H9 (cell line): ENCODE measurements at regions not wholly inside any gene's neighbourhood (a gene's known extent, or its start where the extent isn't known, plus 50 kb on each side); places are given as distances from the start of the nearest gene placed in this dataset.

Experiments
- DNase-seq: peaks from one replicate; pipeline ENCODE4 v3.0.0-alpha.2; 2017
- H2AFZ ChIP-seq: one replicate; pipeline ENCODE4 v1.6.1; 2013; ENCODE audit warnings: mild to moderate bottlenecking, low read length, control low read depth, moderate library complexity
- H2AK5ac ChIP-seq: 2 replicates; pipeline ENCODE4 v1.6.1; 2013; ENCODE audit warnings: low read length, control low read depth, mixed read lengths; ENCODE audit not compliant: insufficient read length
- H2BK120ac ChIP-seq: one replicate; pipeline ENCODE4 v1.6.1; 2013; ENCODE audit warnings: low read depth, mild to moderate bottlenecking, low read length, control low read depth, inconsistent platforms; ENCODE audit not compliant: poor library complexity, severe bottlenecking
- H2BK12ac ChIP-seq: 2 replicates; pipeline ENCODE4 v1.6.1; 2013; ENCODE audit warnings: low read length, control low read depth, mixed read lengths, low read depth; ENCODE audit not compliant: insufficient read length
- H2BK15ac ChIP-seq: 2 replicates; pipeline ENCODE4 v1.6.1; 2013; ENCODE audit warnings: low read depth, low read length, control low read depth
- H2BK20ac ChIP-seq: one replicate; pipeline ENCODE4 v1.6.1; 2013; ENCODE audit warnings: low read depth, mild to moderate bottlenecking, low read length, control low read depth, inconsistent platforms; ENCODE audit not compliant: poor library complexity, severe bottlenecking
- H2BK5ac ChIP-seq: 2 replicates; pipeline ENCODE4 v1.6.1; 2013; ENCODE audit warnings: low read length, control low read depth, mixed read lengths; ENCODE audit not compliant: insufficient read length
- H3K14ac ChIP-seq: 2 replicates; pipeline ENCODE4 v1.6.1; 2013; ENCODE audit warnings: low read length, control low read depth; ENCODE audit not compliant: insufficient read depth
- H3K18ac ChIP-seq: 2 replicates; pipeline ENCODE4 v1.6.1; 2013; ENCODE audit warnings: low read depth, mild to moderate bottlenecking, mixed read lengths, low read length, control low read depth; ENCODE audit not compliant: insufficient read length
- H3K23ac ChIP-seq: 2 replicates; pipeline ENCODE4 v1.6.1; 2013; ENCODE audit warnings: low read length, control low read depth, mixed read lengths, low read depth; ENCODE audit not compliant: insufficient read length
- H3K23me2 ChIP-seq: 2 replicates; pipeline ENCODE4 v1.6.1; 2013; ENCODE audit warnings: low read depth, mild to moderate bottlenecking, mixed read lengths, low read length, control low read depth; ENCODE audit not compliant: insufficient read length, poor library complexity, severe bottlenecking
- H3K27ac ChIP-seq: 2 replicates; pipeline ENCODE4 v1.5.1; 2013; ENCODE audit warnings: low read length, control low read depth, mixed read lengths, low read depth; ENCODE audit not compliant: insufficient read length
- H3K27me3 ChIP-seq: 2 replicates; pipeline ENCODE4 v1.6.1; 2013; ENCODE audit warnings: low read length, control low read depth, inconsistent platforms; ENCODE audit not compliant: insufficient read depth
- H3K4ac ChIP-seq: 2 replicates; pipeline ENCODE4 v1.6.1; 2013; ENCODE audit warnings: low read depth, mild to moderate bottlenecking, control low read depth, inconsistent platforms, low read length, moderate library complexity
- H3K4me1 ChIP-seq: 2 replicates; pipeline ENCODE4 v1.6.1; 2013; ENCODE audit warnings: low read length, control low read depth, inconsistent platforms; ENCODE audit not compliant: insufficient read depth
- H3K4me2 ChIP-seq: 2 replicates; pipeline ENCODE4 v1.6.1; 2013; ENCODE audit warnings: low read length, control low read depth, mixed read lengths; ENCODE audit not compliant: insufficient read length, insufficient read depth
- H3K56ac ChIP-seq: 2 replicates; pipeline ENCODE4 v1.6.1; 2013; ENCODE audit warnings: low read depth, mild to moderate bottlenecking, mixed read lengths, low read length, control low read depth; ENCODE audit not compliant: insufficient read length
- H3K79me1 ChIP-seq: 2 replicates; pipeline ENCODE4 v1.6.1; 2013; ENCODE audit warnings: low read depth, mild to moderate bottlenecking, moderate library complexity, low read length, control low read depth, inconsistent platforms; ENCODE audit not compliant: insufficient read depth, poor library complexity, severe bottlenecking
- H3K79me2 ChIP-seq: 2 replicates; pipeline ENCODE4 v1.6.1; 2013; ENCODE audit warnings: low read length, control low read depth, inconsistent platforms; ENCODE audit not compliant: insufficient read depth
- H3K9ac ChIP-seq: 2 replicates; pipeline ENCODE4 v1.6.1; 2013; ENCODE audit warnings: low read length, control low read depth, mixed read lengths; ENCODE audit not compliant: insufficient read length; ENCODE audit errors: extremely low read depth
- H3K9me3 ChIP-seq: one replicate; pipeline ENCODE4 v1.6.1; 2013; ENCODE audit warnings: low read depth, low read length, inconsistent platforms; ENCODE audit not compliant: control insufficient read depth
- H3T11ph ChIP-seq: one replicate; pipeline ENCODE4 v1.6.1; 2013; ENCODE audit warnings: mild to moderate bottlenecking, low read length, control low read depth, inconsistent platforms
- H4K20me1 ChIP-seq: one replicate; pipeline ENCODE4 v1.6.1; 2013; ENCODE audit not compliant: control insufficient read depth, insufficient read length, insufficient read depth
- H4K5ac ChIP-seq: 2 replicates; pipeline ENCODE4 v1.6.1; 2013; ENCODE audit warnings: low read depth, mild to moderate bottlenecking, mixed read lengths, low read length, control low read depth; ENCODE audit not compliant: insufficient read length
- H4K8ac ChIP-seq: replicated peaks from 2 replicates; pipeline ENCODE4 v1.6.1; 2013; ENCODE audit warnings: low read length, control low read depth, mixed read lengths, low read depth; ENCODE audit not compliant: insufficient read length
- H4K91ac ChIP-seq: 2 replicates; pipeline ENCODE4 v1.6.1; 2013; ENCODE audit warnings: low read depth, mild to moderate bottlenecking, moderate library complexity, mixed read lengths, low read length, control low read depth; ENCODE audit not compliant: insufficient read length
- H3K27ac Mint-ChIP-seq, 3 experiments: 2 replicates in 2 of 3; 3 replicates in 1 of 3; pipeline ENCODE4 v1.8.0; 2020 to 2021; ENCODE audit warnings: mixed read lengths in 3 of 3, mild to moderate bottlenecking in 1 of 3, moderate library complexity in 1 of 3
- H3K27me3 Mint-ChIP-seq: 2 replicates; pipeline ENCODE4 v1.8.0; 2021; ENCODE audit warnings: low read depth, mild to moderate bottlenecking, moderate library complexity, mixed read lengths
- H3K36me3 Mint-ChIP-seq, 3 experiments: 2 replicates in 2 of 3; 3 replicates in 1 of 3; pipeline ENCODE4 v1.8.0; 2020 to 2021; ENCODE audit warnings: low read depth in 3 of 3, mixed read lengths in 3 of 3; ENCODE audit not compliant: insufficient read depth in 1 of 3
- H3K4me1 Mint-ChIP-seq, 2 experiments: 2 replicates each; pipeline ENCODE4 v1.8.0; 2020; ENCODE audit warnings: mixed read lengths in 2 of 2
- H3K4me3 Mint-ChIP-seq, 2 experiments: 2 replicates in 1 of 2; 3 replicates in 1 of 2; pipeline ENCODE4 v1.8.0; 2020 to 2021; ENCODE audit warnings: mild to moderate bottlenecking in 2 of 2, mixed read lengths in 2 of 2, moderate library complexity in 1 of 2
- H3K9me3 Mint-ChIP-seq, 2 experiments: 2 replicates in 1 of 2; 3 replicates in 1 of 2; pipeline ENCODE4 v1.8.0; 2020; ENCODE audit warnings: mild to moderate bottlenecking in 2 of 2, mixed read lengths in 2 of 2, moderate library complexity in 1 of 2
- WGBS: extraction: QIAGEN DNeasy Blood & Tissue Kit; methylation state at CpG from one replicate; pipeline ENCODE4 v1.1.7; 2013; ENCODE audit warnings: missing lambda C conversion rate, low lambda C conversion rate, mixed read lengths; ENCODE audit not compliant: insufficient read length; ENCODE audit errors: extremely low coverage; 5-methylcytosine and 5-hydroxymethylcytosine counted together
- TF ChIP-seq, protein P1 (sequence below): fragments of 200-600 bp; sonication (generic); conservative IDR thresholded peaks from 3 replicates; pipeline ENCODE4 v1.8.0; 2021; ENCODE audit warnings: antibody characterized with exemption, mild to moderate bottlenecking

GRCh38 chr5:74185599-74185998 is 454.9 kb downstream of the ENC1 start:
- no peak overlapping the region for H2AK5ac ChIP-seq
- no peak overlapping the region for H4K91ac ChIP-seq
- TF ChIP-seq, protein P1, sequence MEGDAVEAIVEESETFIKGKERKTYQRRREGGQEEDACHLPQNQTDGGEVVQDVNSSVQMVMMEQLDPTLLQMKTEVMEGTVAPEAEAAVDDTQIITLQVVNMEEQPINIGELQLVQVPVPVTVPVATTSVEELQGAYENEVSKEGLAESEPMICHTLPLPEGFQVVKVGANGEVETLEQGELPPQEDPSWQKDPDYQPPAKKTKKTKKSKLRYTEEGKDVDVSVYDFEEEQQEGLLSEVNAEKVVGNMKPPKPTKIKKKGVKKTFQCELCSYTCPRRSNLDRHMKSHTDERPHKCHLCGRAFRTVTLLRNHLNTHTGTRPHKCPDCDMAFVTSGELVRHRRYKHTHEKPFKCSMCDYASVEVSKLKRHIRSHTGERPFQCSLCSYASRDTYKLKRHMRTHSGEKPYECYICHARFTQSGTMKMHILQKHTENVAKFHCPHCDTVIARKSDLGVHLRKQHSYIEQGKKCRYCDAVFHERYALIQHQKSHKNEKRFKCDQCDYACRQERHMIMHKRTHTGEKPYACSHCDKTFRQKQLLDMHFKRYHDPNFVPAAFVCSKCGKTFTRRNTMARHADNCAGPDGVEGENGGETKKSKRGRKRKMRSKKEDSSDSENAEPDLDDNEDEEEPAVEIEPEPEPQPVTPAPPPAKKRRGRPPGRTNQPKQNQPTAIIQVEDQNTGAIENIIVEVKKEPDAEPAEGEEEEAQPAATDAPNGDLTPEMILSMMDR, result no peak
- H3K79me2 ChIP-seq, result no peaks in the 10 kb centered on the region
- H4K5ac ChIP-seq, result no peak overlapping the region
- no peaks in the 10 kb centered on the region for H4K20me1 ChIP-seq
- no peak overlapping the region for H3K14ac ChIP-seq
- no peak overlapping the region for H2BK20ac ChIP-seq
- no peak for DNase-seq
- H3K27ac ChIP-seq, result no peak overlapping the region
- no peak overlapping the region for H3T11ph ChIP-seq
- no peak overlapping the region for H3K4me2 ChIP-seq
- no peak overlapping the region for H2BK12ac ChIP-seq
- Mint-ChIP-seq H3K36me3 (peaks cover 0 to 5% (median 0%) of the 10 kb centered on the region in 3 experiments; a peak in 1 of 7 replicates), H3K27me3 (no peaks in the 10 kb centered on the region; the same call in 1 of the 2 replicates), H3K4me3 (no peak overlapping the region), H3K9me3 (no peaks in the 10 kb centered on the region), H3K4me1 (peaks cover 11 to 13% of the 10 kb centered on the region in 2 experiments), H3K27ac (no peak overlapping the region)
- no peaks in the 10 kb centered on the region for H3K23me2 ChIP-seq
- no peaks in the 10 kb centered on the region for H3K79me1 ChIP-seq
- H3K4ac ChIP-seq, result no peak overlapping the region
- no CpG with 5 or more reads among the region's 2 CpGs for WGBS
- H3K23ac ChIP-seq, result no peak overlapping the region
- no peak overlapping the region for H2BK15ac ChIP-seq
- H2BK120ac ChIP-seq, result no peak overlapping the region
- no peak overlapping the region for H3K56ac ChIP-seq
- no peaks in the 10 kb centered on the region for H3K9me3 ChIP-seq
- H3K18ac ChIP-seq, result no peak overlapping the region
- no peaks in the 10 kb centered on the region for H3K4me1 ChIP-seq
- H2AFZ ChIP-seq, result no peak overlapping the region
- H3K27me3 ChIP-seq, result no peaks in the 10 kb centered on the region
- no peak overlapping the region for H4K8ac ChIP-seq
- no peak overlapping the region for H3K9ac ChIP-seq
- H2BK5ac ChIP-seq, result no peak overlapping the region
